ENCODE measurements at regions not wholly inside any gene's neighbourhood (a gene's known extent, or its start where the extent isn't known, plus 50 kb on each side); places are given as distances from the start of the nearest gene placed in this dataset.

DNA sequence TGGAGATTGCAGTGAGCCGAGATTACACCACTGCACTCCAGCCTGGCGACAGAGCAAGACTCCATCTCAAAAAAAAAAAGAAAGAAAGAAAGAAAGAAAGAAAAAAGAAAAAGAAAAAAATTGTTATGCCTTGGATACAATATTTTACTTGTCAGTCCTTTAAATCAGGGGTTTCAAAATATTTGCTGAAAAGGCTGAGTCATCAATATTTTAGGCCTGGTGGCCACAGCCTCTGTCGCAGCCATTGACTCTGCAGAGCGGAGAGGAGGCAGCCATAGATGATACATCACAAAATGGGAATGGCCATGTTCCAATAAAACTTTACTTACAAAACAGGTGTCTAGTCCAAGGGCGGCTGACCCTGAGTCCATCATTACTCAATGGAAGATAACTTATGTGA lies 314.8 kb upstream of the SALL3 start:
- TF ChIP-seq GLIS3 (CRISPR knock-in tag; IDR thresholded peaks at IDR 0.05) (no peak), CSDC2 (CRISPR knock-in tag; IDR thresholded peaks at IDR 0.05) (no peak), SNAI2 (CRISPR knock-in tag; IDR thresholded peaks at IDR 0.05) (no peak), ZFP30 (CRISPR knock-in tag; IDR thresholded peaks at IDR 0.05) (no peak), ZNF70 (CRISPR knock-in tag; IDR thresholded peaks at IDR 0.05) (no peak)
- TF ChIP-seq, protein P1, sequence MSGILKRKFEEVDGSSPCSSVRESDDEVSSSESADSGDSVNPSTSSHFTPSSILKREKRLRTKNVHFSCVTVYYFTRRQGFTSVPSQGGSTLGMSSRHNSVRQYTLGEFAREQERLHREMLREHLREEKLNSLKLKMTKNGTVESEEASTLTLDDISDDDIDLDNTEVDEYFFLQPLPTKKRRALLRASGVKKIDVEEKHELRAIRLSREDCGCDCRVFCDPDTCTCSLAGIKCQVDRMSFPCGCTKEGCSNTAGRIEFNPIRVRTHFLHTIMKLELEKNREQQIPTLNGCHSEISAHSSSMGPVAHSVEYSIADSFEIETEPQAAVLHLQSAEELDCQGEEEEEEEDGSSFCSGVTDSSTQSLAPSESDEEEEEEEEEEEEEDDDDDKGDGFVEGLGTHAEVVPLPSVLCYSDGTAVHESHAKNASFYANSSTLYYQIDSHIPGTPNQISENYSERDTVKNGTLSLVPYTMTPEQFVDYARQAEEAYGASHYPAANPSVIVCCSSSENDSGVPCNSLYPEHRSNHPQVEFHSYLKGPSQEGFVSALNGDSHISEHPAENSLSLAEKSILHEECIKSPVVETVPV (CRISPR knock-in tag; IDR thresholded peaks at IDR 0.05) = no peak
- no peak for ATAC-seq

DNA sequence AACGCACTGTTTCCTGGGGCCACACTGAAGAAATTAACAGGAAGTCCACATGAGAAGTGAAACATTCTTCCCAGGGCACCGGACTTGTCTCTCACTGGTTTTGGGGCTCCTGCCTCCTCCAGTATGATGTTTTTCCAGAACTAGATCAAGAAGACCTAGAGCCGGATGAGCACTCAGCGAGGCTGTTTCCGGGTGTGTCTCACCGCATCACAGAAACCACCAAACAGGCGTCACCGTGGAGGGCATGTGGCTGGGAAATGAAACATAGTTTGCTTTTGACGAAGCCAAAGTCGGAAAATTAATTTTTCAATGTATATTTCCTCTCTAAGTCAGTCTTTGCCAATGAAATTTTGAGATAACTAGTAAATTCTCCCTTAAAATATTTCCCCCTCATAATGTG lies 314.0 kb upstream of the SALL3 start:
- no peak for ATAC-seq

DNA sequence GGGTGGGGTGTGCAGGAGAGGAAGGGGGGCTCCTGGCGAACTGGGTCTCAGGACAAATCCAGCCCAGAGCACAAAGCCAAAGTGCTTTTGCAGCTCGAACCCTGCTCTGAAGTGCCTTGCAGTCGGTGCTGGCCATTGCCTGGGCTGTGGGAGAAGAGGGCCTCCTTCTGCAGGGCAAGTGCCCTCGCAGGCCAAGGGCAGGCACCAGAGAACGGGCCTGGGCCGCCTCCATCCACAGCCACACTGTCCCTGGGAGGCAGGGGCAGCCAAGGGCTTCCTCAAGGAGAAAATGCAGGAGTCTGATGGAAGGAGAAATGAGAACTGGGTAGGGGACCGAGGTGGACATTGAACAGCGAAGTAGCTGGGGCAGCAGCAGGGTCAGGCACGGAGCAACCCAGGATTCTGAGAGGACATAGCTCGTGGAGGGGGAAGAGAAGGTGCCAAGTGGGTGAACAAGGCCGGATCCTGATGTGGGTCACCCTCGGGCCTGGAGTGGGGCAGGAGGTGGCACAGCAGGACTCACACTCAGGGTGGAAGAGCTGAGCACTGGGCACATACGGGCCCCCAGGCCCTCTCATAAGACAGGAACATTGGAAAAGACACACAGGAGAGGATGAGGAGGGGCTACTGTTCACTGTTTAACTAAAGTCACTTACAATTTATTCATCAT lies 312.8 kb upstream of the SALL3 start:
- ATAC-seq = no peak
- TF ChIP-seq TOX (CRISPR knock-in tag; IDR thresholded peaks at IDR 0.05; ENCODE audit: borderline replicate concordance) = no peak
- TF ChIP-seq CREB5 (CRISPR knock-in tag; IDR thresholded peaks at IDR 0.05; ENCODE audit: low read depth) = no peak
- no peak for TF ChIP-seq TSHZ2 (CRISPR knock-in tag; IDR thresholded peaks at IDR 0.05)

More for the DNA sequence above, 314.0 kb upstream of the SALL3 start:
- TF ChIP-seq ZFP30 (CRISPR knock-in tag; IDR thresholded peaks at IDR 0.05) = no peak
- no peak for TF ChIP-seq ZNF565 (CRISPR knock-in tag; conservative IDR thresholded peaks at IDR 0.05; ENCODE audit: low read depth)
- TF ChIP-seq CREB5 (CRISPR knock-in tag; IDR thresholded peaks at IDR 0.05; ENCODE audit: low read depth) = no peak
- TF ChIP-seq TOX (CRISPR knock-in tag; IDR thresholded peaks at IDR 0.05; ENCODE audit: borderline replicate concordance) = no peak
- TF ChIP-seq ESRRG (CRISPR knock-in tag; IDR thresholded peaks at IDR 0.05) = no peak
- TF ChIP-seq ZFP3 (CRISPR knock-in tag; IDR thresholded peaks at IDR 0.05) = no peak
- TF ChIP-seq, protein P2, sequence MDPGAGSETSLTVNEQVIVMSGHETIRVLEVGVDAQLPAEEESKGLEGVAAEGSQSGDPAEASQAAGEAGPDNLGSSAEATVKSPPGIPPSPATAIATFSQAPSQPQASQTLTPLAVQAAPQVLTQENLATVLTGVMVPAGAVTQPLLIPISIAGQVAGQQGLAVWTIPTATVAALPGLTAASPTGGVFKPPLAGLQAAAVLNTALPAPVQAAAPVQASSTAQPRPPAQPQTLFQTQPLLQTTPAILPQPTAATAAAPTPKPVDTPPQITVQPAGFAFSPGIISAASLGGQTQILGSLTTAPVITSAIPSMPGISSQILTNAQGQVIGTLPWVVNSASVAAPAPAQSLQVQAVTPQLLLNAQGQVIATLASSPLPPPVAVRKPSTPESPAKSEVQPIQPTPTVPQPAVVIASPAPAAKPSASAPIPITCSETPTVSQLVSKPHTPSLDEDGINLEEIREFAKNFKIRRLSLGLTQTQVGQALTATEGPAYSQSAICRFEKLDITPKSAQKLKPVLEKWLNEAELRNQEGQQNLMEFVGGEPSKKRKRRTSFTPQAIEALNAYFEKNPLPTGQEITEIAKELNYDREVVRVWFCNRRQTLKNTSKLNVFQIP (CRISPR knock-in tag; IDR thresholded peaks at IDR 0.05; ENCODE audit: borderline replicate concordance, low read depth) = no peak
- TF ChIP-seq ISL1 (CRISPR knock-in tag; IDR thresholded peaks at IDR 0.05) = no peak
- no peak for TF ChIP-seq SNAI2 (CRISPR knock-in tag; IDR thresholded peaks at IDR 0.05)
- TF ChIP-seq ZNF70 (CRISPR knock-in tag; IDR thresholded peaks at IDR 0.05) = no peak
- TF ChIP-seq ARNTL (CRISPR knock-in tag; IDR thresholded peaks at IDR 0.05; ENCODE audit: borderline replicate concordance, low read depth) = no peak

DNA sequence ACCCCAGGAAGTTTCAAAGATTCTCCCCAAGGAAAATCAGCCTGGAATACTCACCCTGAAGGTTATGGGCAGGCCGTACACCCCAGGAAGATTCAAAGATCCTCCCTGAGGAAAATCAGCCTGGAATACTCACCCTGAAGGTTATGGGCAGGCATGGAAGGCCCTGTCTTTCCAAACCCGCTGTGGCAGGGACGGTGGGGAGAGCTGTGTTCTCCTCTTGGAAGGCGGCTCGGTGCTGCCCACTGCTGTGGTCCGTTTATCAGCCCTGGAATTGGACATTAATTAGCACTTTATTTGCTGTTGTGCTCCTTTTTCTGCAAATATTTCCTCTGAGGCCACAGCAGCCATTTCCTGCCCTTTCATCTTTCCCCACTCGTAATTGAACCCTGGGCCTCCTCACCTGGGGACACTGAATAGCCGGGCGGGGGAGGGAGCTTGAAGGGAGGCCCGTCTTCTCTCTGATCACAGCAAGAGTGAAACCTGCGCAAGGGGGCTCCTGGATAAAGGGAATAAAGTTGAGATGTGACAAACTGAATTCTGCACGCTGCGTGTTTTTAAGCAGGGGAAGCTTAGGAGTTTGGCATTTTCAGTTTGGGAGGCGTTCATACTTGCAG lies 308.7 kb upstream of the SALL3 start:
- ATAC-seq = no peak
- no peak for TF ChIP-seq SNAI2 (CRISPR knock-in tag; IDR thresholded peaks at IDR 0.05)
- no peak for TF ChIP-seq ESRRG (CRISPR knock-in tag; IDR thresholded peaks at IDR 0.05)
- TF ChIP-seq ZFP30 (CRISPR knock-in tag; IDR thresholded peaks at IDR 0.05) = no peak
- TF ChIP-seq CSDC2 (CRISPR knock-in tag; IDR thresholded peaks at IDR 0.05) = no peak
- TF ChIP-seq ZC3H10 (CRISPR knock-in tag; IDR thresholded peaks at IDR 0.05) = no peak
- TF ChIP-seq RARB (CRISPR knock-in tag; IDR thresholded peaks at IDR 0.05) = no peak
- TF ChIP-seq TSHZ2 (CRISPR knock-in tag; IDR thresholded peaks at IDR 0.05) = no peak
- no peak for TF ChIP-seq CREB5 (CRISPR knock-in tag; IDR thresholded peaks at IDR 0.05; ENCODE audit: low read depth)
- TF ChIP-seq, protein P2 (CRISPR knock-in tag; IDR thresholded peaks at IDR 0.05; ENCODE audit: borderline replicate concordance, low read depth) = no peak
- no peak for TF ChIP-seq ARNTL (CRISPR knock-in tag; IDR thresholded peaks at IDR 0.05; ENCODE audit: borderline replicate concordance, low read depth)
- TF ChIP-seq ZNF565 (CRISPR knock-in tag; conservative IDR thresholded peaks at IDR 0.05; ENCODE audit: low read depth) = no peak
- no peak for TF ChIP-seq PPARA (CRISPR knock-in tag; IDR thresholded peaks at IDR 0.05; ENCODE audit: borderline replicate concordance)
